Adrenal gland (tissue), 5 donors: ENCODE measurements at regions not wholly inside any gene's neighbourhood (a gene's known extent, or its start where the extent isn't known, plus 50 kb on each side); places are given as distances from the start of the nearest gene placed in this dataset.

Source experiments
- POLR2A ChIP-seq, 2 donors: fragments of 450-650 bp; IDR thresholded peaks; one replicate each; pipeline ENCODE4 v1.6.1; 2017; ENCODE audit warnings: antibody characterized with exemption in 2 of 2, mild to moderate bottlenecking in 2 of 2, moderate library complexity in 1 of 2
- TF ChIP-seq, protein P1 (sequence below), 6 experiments: fragments of 450-650 bp in 4 of 6; fragments of 200-600 bp in 2 of 6; sonication (generic) in 1 of 6; IDR thresholded peaks; 1 replicate in 5 of 6; 2 replicates in 1 of 6; pipeline versions ENCODE4 v1.5.1 to v1.8.0; 2016 to 2021; ENCODE audit warnings: antibody characterized with exemption in 6 of 6, mild to moderate bottlenecking in 2 of 6, moderate library complexity in 1 of 6
- donor health status: DM: no; HTN: no; CAD: no.

DNA sequence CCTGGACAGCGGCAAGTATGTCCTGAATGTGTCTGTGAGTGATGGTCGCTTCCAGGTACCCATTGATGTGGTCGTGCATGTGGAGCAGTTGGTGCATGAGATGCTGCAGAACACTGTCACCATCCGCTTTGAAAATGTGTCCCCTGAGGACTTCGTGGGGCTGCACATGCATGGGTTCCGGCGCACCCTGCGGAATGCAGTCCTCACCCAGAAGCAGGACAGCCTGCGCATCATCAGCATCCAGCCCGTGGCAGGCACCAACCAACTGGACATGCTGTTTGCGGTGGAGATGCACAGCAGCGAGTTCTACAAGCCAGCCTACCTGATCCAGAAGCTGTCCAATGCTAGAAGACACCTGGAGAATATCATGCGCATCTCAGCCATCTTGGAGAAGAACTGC is 125.3 kb upstream of the MTNR1B start:
- TF ChIP-seq, protein P1, sequence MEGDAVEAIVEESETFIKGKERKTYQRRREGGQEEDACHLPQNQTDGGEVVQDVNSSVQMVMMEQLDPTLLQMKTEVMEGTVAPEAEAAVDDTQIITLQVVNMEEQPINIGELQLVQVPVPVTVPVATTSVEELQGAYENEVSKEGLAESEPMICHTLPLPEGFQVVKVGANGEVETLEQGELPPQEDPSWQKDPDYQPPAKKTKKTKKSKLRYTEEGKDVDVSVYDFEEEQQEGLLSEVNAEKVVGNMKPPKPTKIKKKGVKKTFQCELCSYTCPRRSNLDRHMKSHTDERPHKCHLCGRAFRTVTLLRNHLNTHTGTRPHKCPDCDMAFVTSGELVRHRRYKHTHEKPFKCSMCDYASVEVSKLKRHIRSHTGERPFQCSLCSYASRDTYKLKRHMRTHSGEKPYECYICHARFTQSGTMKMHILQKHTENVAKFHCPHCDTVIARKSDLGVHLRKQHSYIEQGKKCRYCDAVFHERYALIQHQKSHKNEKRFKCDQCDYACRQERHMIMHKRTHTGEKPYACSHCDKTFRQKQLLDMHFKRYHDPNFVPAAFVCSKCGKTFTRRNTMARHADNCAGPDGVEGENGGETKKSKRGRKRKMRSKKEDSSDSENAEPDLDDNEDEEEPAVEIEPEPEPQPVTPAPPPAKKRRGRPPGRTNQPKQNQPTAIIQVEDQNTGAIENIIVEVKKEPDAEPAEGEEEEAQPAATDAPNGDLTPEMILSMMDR (IDR thresholded peaks at IDR 0.05), result no peak
- TF ChIP-seq POLR2A (IDR thresholded peaks at IDR 0.05), result no peak
